A673 (cell line): ENCODE measurements at regions not wholly inside any gene's neighbourhood (a gene's known extent, or its start where the extent isn't known, plus 50 kb on each side); places are given as distances from the start of the nearest gene placed in this dataset.

ENCODE experiments used
- BruUV-seq: library from RNA; stranded (reverse); fragments of 400-500 nt; replicated peaks from 2 replicates; lab custom pipeline; 2021; lab: Mats Ljungman, UMichigan
- CTCF ChIA-PET: fragments of 300-600 bp; sonication (Branson Sonifier 250); formaldehyde crosslinking; loops from one replicate; lab custom pipeline; 2022; ENCODE audit warnings: antibody characterized with exemption; lab: Charles Lee
- POLR2A ChIA-PET: fragments of 300-600 bp; sonication (Branson Sonifier 250); formaldehyde crosslinking; loops from one replicate; lab custom pipeline; 2022; ENCODE audit warnings: antibody characterized with exemption; ENCODE audit not compliant: low non-redundant PET; lab: Charles Lee
- DNase-seq: peaks from one replicate; pipeline ENCODE4 v3.0.0-alpha.2; 2015; ENCODE audit warnings: low spot score
- H3K27ac ChIP-seq: fragments of 200-600 bp; sonication (generic); 2 replicates; pipeline ENCODE4 v1.5.1; 2016; ENCODE audit warnings: mixed run types, low read depth, mild to moderate bottlenecking, mixed read lengths, antibody characterized with exemption, low read length; ENCODE audit not compliant: poor library complexity, severe bottlenecking
- H3K27me3 ChIP-seq: fragments of 200-600 bp; sonication (generic); replicated peaks from 2 replicates; pipeline ENCODE4 v1.6.1; 2017; ENCODE audit warnings: mixed run types, low read depth, mild to moderate bottlenecking, mixed read lengths, antibody characterized with exemption, low read length; ENCODE audit not compliant: insufficient read depth, poor library complexity
- H3K36me3 ChIP-seq: fragments of 200-600 bp; sonication (generic); 2 replicates; pipeline ENCODE4 v1.6.1; 2016; ENCODE audit warnings: mixed run types, mild to moderate bottlenecking, mixed read lengths, antibody characterized with exemption, low read length; ENCODE audit not compliant: insufficient read depth, poor library complexity, severe bottlenecking
- H3K4me1 ChIP-seq: fragments of 200-600 bp; sonication (generic); 2 replicates; pipeline ENCODE4 v1.6.1; 2017; ENCODE audit warnings: mixed run types, mild to moderate bottlenecking, mixed read lengths, antibody characterized with exemption, low read length; ENCODE audit not compliant: insufficient read depth, poor library complexity, severe bottlenecking
- H3K4me3 ChIP-seq: fragments of 200-600 bp; sonication (generic); 2 replicates; pipeline ENCODE4 v1.5.1; 2016; ENCODE audit warnings: low read depth, mixed run types, mild to moderate bottlenecking, mixed read lengths, low read length; ENCODE audit not compliant: poor library complexity, severe bottlenecking
- H3K9me3 ChIP-seq: fragments of 200-600 bp; sonication (generic); 2 replicates; pipeline ENCODE4 v1.6.1; 2016; ENCODE audit warnings: mixed run types, low read depth, mild to moderate bottlenecking, mixed read lengths, antibody characterized with exemption, low read length; ENCODE audit not compliant: poor library complexity, severe bottlenecking
- EZH2 ChIP-seq: fragments of 200-600 bp; sonication (generic); IDR thresholded peaks from 2 replicates; pipeline ENCODE4 v1.6.1; 2017; ENCODE audit warnings: borderline replicate concordance, low read depth, mild to moderate bottlenecking, mixed read lengths, antibody characterized with exemption, low read length; ENCODE audit not compliant: poor library complexity, severe bottlenecking
- intact Hi-C: fragments of 100-400 bp; cut with micrococcal nuclease; formaldehyde crosslinking; loops from one replicate; pipeline ENCODE4 v1.10.0; 2022; ENCODE audit not compliant: unreplicated experiment
- TF ChIP-seq, protein P1 (sequence below): fragments of 300-800, 200-600 bp; sonication (generic); conservative IDR thresholded peaks from 2 replicates; pipeline ENCODE4 v1.5.1; 2017; ENCODE audit warnings: low read depth, mild to moderate bottlenecking, antibody characterized with exemption, low read length, moderate library complexity, mixed read lengths

DNA sequence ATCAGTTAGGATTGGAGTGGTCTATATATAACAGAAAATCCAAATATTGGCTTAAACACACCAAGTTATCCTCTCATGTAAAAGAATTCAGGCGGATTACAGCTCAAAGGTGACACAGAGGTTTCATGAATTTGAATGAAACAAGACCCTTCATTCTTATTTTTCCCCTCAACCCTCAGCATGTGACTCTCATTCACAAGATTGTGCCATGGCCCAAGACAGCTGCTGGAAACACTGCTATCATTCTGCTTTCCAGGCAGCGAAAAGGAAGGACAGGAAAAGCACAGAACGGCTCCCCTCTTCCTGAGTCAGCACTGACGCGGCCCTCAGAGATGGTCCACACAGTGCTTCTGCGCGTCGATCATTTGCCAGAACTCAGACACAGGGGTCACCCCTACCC lies 891.0 kb upstream of the FRG1 start:
- intact Hi-C loops, result no loop called here
- H3K4me3 ChIP-seq, result no peak overlapping the region
- no peak for DNase-seq
- no peaks in the 10 kb centered on the region for H3K9me3 ChIP-seq
- no peak for TF ChIP-seq EZH2
- TF ChIP-seq, protein P1, sequence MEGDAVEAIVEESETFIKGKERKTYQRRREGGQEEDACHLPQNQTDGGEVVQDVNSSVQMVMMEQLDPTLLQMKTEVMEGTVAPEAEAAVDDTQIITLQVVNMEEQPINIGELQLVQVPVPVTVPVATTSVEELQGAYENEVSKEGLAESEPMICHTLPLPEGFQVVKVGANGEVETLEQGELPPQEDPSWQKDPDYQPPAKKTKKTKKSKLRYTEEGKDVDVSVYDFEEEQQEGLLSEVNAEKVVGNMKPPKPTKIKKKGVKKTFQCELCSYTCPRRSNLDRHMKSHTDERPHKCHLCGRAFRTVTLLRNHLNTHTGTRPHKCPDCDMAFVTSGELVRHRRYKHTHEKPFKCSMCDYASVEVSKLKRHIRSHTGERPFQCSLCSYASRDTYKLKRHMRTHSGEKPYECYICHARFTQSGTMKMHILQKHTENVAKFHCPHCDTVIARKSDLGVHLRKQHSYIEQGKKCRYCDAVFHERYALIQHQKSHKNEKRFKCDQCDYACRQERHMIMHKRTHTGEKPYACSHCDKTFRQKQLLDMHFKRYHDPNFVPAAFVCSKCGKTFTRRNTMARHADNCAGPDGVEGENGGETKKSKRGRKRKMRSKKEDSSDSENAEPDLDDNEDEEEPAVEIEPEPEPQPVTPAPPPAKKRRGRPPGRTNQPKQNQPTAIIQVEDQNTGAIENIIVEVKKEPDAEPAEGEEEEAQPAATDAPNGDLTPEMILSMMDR, result no peak
- ChIA-PET CTCF (no interaction called here), POLR2A (no interaction called here)
- BruUV-seq, result no TSS peak
- H3K4me1 ChIP-seq, result no peaks in the 10 kb centered on the region
- peaks cover 84% of the 10 kb centered on the region for H3K27me3 ChIP-seq
- no peaks in the 10 kb centered on the region for H3K36me3 ChIP-seq
- no peak overlapping the region for H3K27ac ChIP-seq

DNA sequence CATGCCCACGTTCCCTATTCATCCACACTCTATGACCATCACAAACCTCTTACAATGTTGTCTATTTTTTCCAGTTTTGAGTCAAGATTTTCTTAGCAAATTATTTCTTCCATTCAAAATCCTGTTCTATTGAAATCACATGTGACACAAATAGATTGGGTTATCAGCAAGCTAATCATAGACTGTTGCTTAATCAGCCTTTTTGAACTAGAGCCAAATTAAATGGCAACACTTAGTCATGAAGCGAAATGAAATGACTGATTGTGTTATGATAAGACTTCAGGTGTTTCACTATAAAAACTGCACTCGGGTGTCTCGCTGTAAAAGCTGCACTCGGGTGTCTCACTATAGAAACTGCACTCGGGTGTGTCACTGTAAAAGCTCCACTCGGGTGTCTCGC lies 890.0 kb upstream of the FRG1 start:
- ChIA-PET POLR2A (no interaction called here), CTCF (no interaction called here)
- no TSS peak for BruUV-seq
- TF ChIP-seq, protein P1, result no peak
- TF ChIP-seq EZH2, result no peak
- Histone ChIP-seq H3K9me3 (no peaks in the 10 kb centered on the region), H3K4me3 (no peak overlapping the region), H3K4me1 (no peaks in the 10 kb centered on the region), H3K27me3 (peaks cover 84% of the 10 kb centered on the region), H3K27ac (no peak overlapping the region), H3K36me3 (no peaks in the 10 kb centered on the region)
- DNase-seq, result no peak
- intact Hi-C loops, result no loop called here

DNA sequence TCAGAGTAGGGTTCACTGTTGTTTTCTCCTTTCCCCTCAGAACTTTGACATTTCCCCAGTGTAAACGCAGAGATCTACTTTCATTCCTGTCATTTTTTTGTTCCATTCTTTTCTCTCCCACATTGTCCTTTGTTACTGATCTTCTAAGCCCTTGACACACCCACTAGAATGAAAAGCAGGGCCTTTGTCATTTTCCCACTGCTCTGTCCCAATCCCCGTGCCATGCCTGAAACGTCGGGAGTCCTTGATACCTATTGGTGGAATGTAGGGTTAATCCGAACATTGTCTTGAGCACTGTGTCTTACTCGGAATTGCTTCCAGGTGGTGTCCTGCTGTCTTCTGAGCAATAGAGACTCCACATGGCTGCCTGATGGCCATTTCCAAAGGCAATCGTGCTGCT lies 887.1 kb upstream of the FRG1 start:
- Histone ChIP-seq H3K4me3 (no peak overlapping the region), H3K27me3 (peaks cover 81% of the 10 kb centered on the region), H3K36me3 (no peaks in the 10 kb centered on the region), H3K27ac (no peak overlapping the region), H3K4me1 (no peaks in the 10 kb centered on the region), H3K9me3 (no peaks in the 10 kb centered on the region)
- no peak for DNase-seq
- ChIA-PET CTCF (no interaction called here), POLR2A (no interaction called here)
- BruUV-seq, result no TSS peak
- intact Hi-C loops, result no loop called here
- TF ChIP-seq, protein P1, result no peak
- no peak for TF ChIP-seq EZH2
